Tibial nerve (tissue), 3 donors: ENCODE measurements at regions not wholly inside any gene's neighbourhood (a gene's known extent, or its start where the extent isn't known, plus 50 kb on each side); places are given as distances from the start of the nearest gene placed in this dataset.

ENCODE experiments used
- CTCF ChIP-seq, 5 experiments: fragments of 200-600 bp in 3 of 5; fragments of 450-650 bp in 2 of 5; sonication (generic) in 3 of 5; IDR thresholded peaks; one replicate each; pipeline ENCODE4 v1.5.1; 2016 to 2019; ENCODE audit warnings: antibody characterized with exemption in 5 of 5, mild to moderate bottlenecking in 3 of 5, moderate library complexity in 2 of 5
- POLR2A ChIP-seq, 2 donors: fragments of 450-650 bp; IDR thresholded peaks; one replicate each; pipeline ENCODE4 v1.6.1; 2017; ENCODE audit warnings: antibody characterized with exemption in 2 of 2, mild to moderate bottlenecking in 2 of 2, moderate library complexity in 2 of 2

GRCh38 chr12:127121494-127122084 lies 1145.4 kb upstream of the TMEM132C start:
- TF ChIP-seq CTCF (IDR thresholded peaks at IDR 0.05): no peak
- no peak for TF ChIP-seq POLR2A (IDR thresholded peaks at IDR 0.05)
